ENCODE measurements at regions not wholly inside any gene's neighbourhood (a gene's known extent, or its start where the extent isn't known, plus 50 kb on each side); places are given as distances from the start of the nearest gene placed in this dataset.
"Not testable (repeated sequence)": the region's sequence is repeated elsewhere in the genome, so short reads cannot be mapped to it uniquely, and the experiment has no call there.

DNA sequence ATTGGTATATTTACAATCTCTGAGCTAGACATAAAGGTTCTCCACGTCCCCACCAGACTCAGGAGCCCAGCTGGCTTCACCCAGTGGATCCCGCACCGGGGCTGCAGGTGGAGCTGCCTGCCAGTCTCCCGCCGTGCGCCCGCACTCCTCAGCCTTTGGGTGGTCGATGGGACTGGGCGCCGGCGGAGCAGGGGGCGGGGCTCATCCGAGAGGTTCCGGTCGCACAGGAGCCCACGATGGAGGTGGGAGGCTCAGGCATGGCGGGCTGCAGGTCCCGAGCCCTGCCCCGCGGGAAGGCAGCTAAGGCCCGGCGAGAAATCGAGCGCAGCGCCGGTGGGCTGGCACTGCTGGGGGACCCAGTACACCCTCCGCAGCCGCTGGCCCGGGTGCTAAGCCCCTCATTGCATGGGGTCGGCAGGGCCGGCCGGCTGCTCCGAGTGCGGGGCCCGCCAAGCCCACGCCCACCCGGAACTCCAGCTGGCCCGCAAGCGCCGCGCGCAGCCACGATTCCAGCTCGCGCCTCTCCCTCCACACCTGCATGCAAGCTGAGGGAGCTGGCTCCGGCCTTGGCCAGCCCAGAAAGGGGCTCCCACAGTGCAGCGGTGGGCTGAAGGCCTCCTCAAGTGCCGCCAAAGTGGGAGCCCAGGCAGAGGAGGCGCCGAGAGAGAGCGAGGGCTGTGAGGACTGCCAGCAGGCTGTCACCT, 396.8 kb upstream of the LCORL start:
- TF ChIP-seq, protein P1, sequence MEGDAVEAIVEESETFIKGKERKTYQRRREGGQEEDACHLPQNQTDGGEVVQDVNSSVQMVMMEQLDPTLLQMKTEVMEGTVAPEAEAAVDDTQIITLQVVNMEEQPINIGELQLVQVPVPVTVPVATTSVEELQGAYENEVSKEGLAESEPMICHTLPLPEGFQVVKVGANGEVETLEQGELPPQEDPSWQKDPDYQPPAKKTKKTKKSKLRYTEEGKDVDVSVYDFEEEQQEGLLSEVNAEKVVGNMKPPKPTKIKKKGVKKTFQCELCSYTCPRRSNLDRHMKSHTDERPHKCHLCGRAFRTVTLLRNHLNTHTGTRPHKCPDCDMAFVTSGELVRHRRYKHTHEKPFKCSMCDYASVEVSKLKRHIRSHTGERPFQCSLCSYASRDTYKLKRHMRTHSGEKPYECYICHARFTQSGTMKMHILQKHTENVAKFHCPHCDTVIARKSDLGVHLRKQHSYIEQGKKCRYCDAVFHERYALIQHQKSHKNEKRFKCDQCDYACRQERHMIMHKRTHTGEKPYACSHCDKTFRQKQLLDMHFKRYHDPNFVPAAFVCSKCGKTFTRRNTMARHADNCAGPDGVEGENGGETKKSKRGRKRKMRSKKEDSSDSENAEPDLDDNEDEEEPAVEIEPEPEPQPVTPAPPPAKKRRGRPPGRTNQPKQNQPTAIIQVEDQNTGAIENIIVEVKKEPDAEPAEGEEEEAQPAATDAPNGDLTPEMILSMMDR (conservative IDR thresholded peaks at IDR 0.05 in 1 of 2, IDR thresholded peaks at IDR 0.05 in 1 of 2; ENCODE audit: extremely low read depth in 1 of 2, insufficient read depth in 1 of 2, low read depth in 1 of 2, low read length in 2 of 2), result not testable (repeated sequence)
- not testable (repeated sequence) for TF ChIP-seq EZH2 (IDR thresholded peaks at IDR 0.05; ENCODE audit: borderline replicate concordance, low read length)
